GM19467 (cell line): ENCODE measurements at regions not wholly inside any gene's neighbourhood (a gene's known extent, or its start where the extent isn't known, plus 50 kb on each side); places are given as distances from the start of the nearest gene placed in this dataset.
A peak's percentile ranks its signal among the peaks of the same experiment; 100 is the strongest.
"Not testable (repeated sequence)": the region's sequence is repeated elsewhere in the genome, so short reads cannot be mapped to it uniquely, and the experiment has no call there.

ENCODE experiments used
- ATAC-seq: cut with Tn5 transposase; IDR thresholded peaks from one replicate; pipeline ENCODE4 v1.9.1; 2021; ENCODE audit warnings: mild to moderate bottlenecking, moderate library complexity; ENCODE audit not compliant: unreplicated experiment

GRCh38 chr2:131584380-131584779, 56.7 kb downstream of the CCDC74A start:
- ATAC-seq: no peak

GRCh38 chr2:131584940-131585339, 57.3 kb downstream of the CCDC74A start:
- ATAC-seq: peak; percentile 45

DNA sequence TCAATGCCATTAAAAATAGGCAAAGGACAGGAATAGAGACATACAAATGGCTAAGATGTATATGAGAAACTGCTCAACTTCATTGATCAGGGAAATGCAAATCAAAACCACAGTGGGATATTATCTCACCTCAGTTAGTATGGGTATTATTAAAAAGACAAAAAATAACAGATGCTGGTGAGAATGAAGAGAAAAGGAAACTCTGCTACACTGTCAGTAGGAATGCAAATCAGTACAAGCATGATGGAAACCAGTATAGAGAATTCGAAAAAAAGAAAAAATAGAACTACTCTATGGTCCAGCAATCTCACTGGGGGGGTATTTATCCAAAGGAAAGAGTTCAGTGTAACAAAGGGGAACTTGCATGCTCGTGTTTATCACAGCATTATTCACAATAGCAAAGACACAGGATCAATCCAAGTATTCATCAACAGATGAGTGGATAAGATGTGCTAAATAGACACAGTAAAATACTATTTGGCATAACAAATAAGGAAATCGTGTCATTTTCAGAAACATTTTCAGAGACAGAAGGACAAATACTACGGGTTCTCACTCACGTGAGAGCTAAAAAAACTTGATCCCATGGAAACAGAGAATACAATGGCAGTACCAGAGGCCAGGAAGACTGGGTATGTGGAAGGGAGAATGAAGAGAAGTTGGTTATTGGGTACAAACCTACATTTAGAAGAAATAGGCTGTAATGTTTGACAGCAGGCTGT, 60.6 kb downstream of the CCDC74A start:
- peak; percentile 82 for ATAC-seq

GRCh38 chr2:131589126-131589525, 61.4 kb downstream of the CCDC74A start:
- ATAC-seq: not testable (repeated sequence)

- no peak for ATAC-seq
Measured at GRCh38 chr2:131590366-131590765, 62.7 kb downstream of the CCDC74A start.

DNA sequence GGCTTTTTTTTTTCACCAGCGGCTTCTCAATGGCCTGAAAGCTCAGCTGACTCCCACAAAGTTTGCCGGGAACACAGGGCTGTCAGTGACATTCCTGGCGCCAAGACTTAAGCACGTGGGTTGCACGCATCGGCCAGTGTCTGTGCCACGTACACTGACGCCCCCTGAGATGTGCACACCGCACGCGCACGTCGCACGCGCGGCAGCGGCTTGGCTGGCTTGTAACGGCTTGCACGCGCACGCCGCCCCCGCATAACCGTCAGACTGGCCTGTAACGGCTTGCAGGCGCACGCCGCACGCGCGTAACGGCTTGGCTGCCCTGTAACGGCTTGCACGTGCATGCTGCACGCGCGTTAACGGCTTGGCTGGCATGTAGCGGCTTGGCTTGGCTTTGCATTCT, 63.2 kb downstream of the CCDC74A start:
- no peak for ATAC-seq

DNA sequence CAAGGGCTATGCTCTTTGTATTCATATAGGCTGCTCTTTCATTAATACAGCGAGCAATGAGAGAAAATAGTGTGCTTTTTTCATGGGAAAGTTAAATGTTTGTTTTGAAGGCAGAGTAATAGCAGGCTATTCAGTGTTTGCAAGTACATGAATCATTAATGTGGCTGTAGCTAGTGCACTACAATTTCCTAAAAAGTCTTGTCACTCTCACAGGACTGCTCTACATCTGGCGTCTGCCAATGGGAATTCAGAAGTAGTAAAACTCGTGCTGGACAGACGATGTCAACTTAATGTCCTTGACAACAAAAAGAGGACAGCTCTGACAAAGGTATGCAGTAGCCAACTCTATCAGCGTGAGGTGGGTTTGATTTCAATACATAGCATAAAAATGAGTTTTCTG, 68.9 kb downstream of the CCDC74A start:
- not testable (repeated sequence) for ATAC-seq

- ATAC-seq: not testable (repeated sequence)
Measured at GRCh38 chr2:131602444-131602843, 74.8 kb downstream of the CCDC74A start.

DNA sequence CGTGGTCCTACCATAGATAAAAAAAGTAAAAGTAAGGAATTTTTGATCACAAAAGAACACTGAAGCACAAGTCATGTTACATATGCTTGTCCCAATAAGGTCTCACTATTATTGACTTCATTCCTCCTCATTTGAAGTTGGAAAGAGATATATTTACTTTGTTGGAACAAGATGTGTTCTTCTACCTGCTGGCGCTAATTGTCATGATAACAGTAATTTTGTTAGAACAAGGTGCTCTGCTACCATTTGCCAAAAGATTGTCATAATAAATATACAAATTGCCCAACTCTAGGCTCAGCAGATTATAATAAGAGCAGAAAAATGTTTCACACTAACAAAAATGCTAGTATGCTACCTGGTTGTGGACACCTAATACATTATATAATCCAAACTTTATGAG, 77.0 kb downstream of the CCDC74A start:
- not testable (repeated sequence) for ATAC-seq

- ATAC-seq: not testable (repeated sequence)
Measured at GRCh38 chr2:131606366-131606765, 78.7 kb downstream of the CCDC74A start.

- not testable (repeated sequence) for ATAC-seq
Measured at GRCh38 chr2:131607056-131607455, 79.4 kb downstream of the CCDC74A start.

DNA sequence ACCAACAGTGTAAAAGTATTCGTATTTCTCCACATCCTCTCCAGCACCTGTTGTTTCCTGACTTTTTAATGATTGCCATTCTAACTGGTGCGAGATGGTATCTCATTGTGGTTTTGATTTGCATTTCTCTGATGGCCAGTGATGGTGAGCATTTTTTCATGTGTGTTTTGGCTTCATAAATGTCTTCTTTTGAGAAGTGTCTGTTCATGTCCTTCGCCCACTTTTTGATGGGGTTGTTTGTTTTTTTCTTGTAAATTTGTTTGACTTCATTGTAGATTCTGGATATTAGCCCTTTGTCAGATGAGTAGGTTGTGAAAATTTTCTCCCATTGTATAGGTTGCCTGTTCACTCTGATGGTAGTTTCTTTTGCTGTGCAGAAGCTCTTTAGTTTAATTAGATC, 86.9 kb downstream of the CCDC74A start:
- ATAC-seq: not testable (repeated sequence)

DNA sequence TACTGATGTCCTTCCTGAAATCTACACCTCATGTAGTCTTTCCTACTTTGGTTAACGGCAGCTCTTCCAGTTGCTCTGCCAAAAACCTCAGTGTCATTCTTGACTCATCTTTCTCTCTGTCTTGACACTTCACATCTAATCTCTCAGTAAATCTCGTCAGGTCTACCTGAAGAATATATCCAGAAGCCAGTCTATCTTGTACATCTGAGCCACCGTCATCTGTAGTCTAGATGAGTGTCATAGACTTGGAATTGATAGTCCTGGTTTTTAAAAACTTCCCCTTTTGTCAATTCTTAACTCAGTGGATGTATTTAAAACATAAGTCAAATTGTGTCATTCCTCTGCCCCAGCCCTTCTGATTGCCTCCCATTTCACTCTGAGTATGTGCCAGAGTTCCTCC, 90.6 kb downstream of the CCDC74A start:
- not testable (repeated sequence) for ATAC-seq

DNA sequence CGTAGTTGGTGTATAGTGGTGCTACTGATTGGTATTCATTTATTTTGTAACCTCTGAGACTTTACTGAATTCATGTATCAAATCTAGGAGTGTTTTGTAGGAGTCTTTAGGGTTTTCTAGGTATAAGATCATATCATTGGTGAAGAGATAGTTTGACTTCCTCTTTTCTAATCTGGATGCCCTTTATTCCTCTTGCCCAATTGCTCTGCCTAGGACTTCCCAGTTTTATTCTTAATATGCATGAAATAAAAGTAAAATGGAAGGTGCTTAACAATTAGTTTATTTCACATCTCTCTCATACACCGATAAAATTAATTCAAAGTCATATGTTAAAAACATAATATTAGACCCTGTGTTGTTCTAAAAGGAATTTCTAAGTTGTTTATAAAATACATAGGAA, 95.2 kb downstream of the CCDC74A start:
- ATAC-seq: not testable (repeated sequence)

DNA sequence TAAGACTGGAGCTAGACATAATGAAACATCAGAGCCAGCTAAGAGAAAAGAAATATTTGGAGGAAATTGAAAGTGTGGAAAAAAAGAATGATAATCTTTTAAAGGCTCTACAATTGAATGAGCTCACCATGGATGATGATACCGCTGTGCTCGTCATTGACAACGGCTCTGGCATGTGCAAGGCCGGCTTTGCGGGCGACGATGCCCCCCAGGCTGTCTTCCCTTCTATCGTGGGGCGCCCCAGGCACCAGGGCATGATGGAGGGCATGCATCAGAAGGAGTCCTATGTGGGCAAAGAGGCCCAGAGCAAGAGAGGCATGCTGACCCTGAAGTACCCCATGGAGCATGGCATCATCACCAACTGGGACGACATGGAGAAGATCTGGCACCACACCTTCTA, 98.3 kb downstream of the CCDC74A start:
- not testable (repeated sequence) for ATAC-seq

- ATAC-seq: not testable (repeated sequence)
Measured at GRCh38 chr2:131626565-131626964, 98.9 kb downstream of the CCDC74A start.

DNA sequence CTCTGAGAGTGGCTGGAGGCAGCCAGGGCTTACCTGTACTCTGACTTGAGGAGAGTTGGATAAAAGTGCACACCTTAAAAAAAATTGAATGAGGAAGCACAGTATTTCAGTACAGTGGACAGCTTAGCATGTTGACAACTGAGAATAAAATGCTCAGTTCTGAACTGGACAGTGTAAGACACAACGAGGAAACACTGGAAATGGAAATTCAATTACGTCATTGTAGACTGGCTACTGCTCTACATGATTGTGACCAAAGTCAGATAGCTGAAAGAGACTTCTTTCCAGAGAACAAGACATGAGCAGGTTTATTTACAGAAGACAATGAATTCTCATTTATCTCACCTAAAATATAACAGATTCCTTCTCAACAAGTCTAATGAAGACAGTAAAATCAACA, 100.1 kb downstream of the CCDC74A start:
- not testable (repeated sequence) for ATAC-seq

- not testable (repeated sequence) for ATAC-seq
Measured at GRCh38 chr2:131631648-131632047, 104.0 kb downstream of the CCDC74A start.

GRCh38 chr2:131633405-131633804, 105.7 kb downstream of the CCDC74A start:
- ATAC-seq: not testable (repeated sequence)

GRCh38 chr2:131633827-131634695, 106.4 kb downstream of the CCDC74A start:
- not testable (repeated sequence) for ATAC-seq

- ATAC-seq: no peak
Measured at GRCh38 chr2:131635611-131636010, 107.9 kb downstream of the CCDC74A start.
